Neural cell (in vitro differentiated cells): ENCODE measurements at regions not wholly inside any gene's neighbourhood (a gene's known extent, or its start where the extent isn't known, plus 50 kb on each side); places are given as distances from the start of the nearest gene placed in this dataset.

Experiments
- EP300 ChIP-seq: fragments of 450-650 bp; conservative IDR thresholded peaks from 2 replicates; pipeline ENCODE4 v1.6.1; 2014; ENCODE audit warnings: antibody characterized with exemption, mild to moderate bottlenecking, moderate library complexity; ENCODE audit not compliant: poor library complexity, severe bottlenecking
- EZH2 ChIP-seq: fragments of 200-600, 300-800 bp; shearing (Covaris generic), sonication (generic); IDR thresholded peaks from 2 replicates; pipeline ENCODE4 v1.6.1; 2014; ENCODE audit warnings: antibody characterized with exemption, low read length, borderline replicate concordance, mild to moderate bottlenecking; ENCODE audit not compliant: insufficient read depth, poor library complexity, severe bottlenecking
- POLR2AphosphoS5 ChIP-seq: IDR thresholded peaks from 2 replicates; pipeline ENCODE4 v1.6.1; 2012
- RAD21 ChIP-seq: fragments of 450-650 bp; conservative IDR thresholded peaks from 2 replicates; pipeline ENCODE4 v1.6.1; 2014; ENCODE audit warnings: antibody characterized with exemption, mild to moderate bottlenecking, moderate library complexity
- TF ChIP-seq, protein P1 (sequence below): fragments of 450-650 bp; IDR thresholded peaks from 2 replicates; pipeline ENCODE4 v1.5.1; 2014; ENCODE audit warnings: antibody characterized with exemption, mild to moderate bottlenecking, moderate library complexity; ENCODE audit not compliant: poor library complexity, severe bottlenecking
- TF ChIP-seq, protein P2 (sequence below): IDR thresholded peaks from 2 replicates; pipeline ENCODE4 v1.6.1; 2012; ENCODE audit warnings: borderline replicate concordance

DNA sequence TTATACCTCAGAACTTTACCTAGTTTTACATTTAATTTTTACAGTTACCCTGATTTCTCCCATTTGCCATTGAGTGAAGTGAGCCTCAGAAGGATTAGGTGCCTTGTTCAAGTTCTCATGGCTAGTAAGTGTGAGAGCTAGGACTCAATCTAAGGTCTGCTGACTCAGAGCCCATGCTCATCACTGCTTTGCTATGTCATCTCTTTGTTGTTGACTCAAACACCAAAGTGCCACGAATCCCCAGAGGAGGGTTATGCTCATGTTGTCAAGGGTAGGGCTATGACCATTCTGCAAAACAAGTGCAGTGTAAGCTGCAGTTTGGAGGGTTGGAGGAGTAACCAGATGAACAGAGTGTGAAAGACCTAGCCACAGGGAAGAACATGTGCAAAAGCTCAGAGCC is 185.4 kb upstream of the SKOR2 start:
- TF ChIP-seq RAD21: no peak
- no peak for TF ChIP-seq POLR2AphosphoS5
- TF ChIP-seq EZH2: no peak
- TF ChIP-seq, protein P1, sequence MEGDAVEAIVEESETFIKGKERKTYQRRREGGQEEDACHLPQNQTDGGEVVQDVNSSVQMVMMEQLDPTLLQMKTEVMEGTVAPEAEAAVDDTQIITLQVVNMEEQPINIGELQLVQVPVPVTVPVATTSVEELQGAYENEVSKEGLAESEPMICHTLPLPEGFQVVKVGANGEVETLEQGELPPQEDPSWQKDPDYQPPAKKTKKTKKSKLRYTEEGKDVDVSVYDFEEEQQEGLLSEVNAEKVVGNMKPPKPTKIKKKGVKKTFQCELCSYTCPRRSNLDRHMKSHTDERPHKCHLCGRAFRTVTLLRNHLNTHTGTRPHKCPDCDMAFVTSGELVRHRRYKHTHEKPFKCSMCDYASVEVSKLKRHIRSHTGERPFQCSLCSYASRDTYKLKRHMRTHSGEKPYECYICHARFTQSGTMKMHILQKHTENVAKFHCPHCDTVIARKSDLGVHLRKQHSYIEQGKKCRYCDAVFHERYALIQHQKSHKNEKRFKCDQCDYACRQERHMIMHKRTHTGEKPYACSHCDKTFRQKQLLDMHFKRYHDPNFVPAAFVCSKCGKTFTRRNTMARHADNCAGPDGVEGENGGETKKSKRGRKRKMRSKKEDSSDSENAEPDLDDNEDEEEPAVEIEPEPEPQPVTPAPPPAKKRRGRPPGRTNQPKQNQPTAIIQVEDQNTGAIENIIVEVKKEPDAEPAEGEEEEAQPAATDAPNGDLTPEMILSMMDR: no peak
- TF ChIP-seq, protein P2, sequence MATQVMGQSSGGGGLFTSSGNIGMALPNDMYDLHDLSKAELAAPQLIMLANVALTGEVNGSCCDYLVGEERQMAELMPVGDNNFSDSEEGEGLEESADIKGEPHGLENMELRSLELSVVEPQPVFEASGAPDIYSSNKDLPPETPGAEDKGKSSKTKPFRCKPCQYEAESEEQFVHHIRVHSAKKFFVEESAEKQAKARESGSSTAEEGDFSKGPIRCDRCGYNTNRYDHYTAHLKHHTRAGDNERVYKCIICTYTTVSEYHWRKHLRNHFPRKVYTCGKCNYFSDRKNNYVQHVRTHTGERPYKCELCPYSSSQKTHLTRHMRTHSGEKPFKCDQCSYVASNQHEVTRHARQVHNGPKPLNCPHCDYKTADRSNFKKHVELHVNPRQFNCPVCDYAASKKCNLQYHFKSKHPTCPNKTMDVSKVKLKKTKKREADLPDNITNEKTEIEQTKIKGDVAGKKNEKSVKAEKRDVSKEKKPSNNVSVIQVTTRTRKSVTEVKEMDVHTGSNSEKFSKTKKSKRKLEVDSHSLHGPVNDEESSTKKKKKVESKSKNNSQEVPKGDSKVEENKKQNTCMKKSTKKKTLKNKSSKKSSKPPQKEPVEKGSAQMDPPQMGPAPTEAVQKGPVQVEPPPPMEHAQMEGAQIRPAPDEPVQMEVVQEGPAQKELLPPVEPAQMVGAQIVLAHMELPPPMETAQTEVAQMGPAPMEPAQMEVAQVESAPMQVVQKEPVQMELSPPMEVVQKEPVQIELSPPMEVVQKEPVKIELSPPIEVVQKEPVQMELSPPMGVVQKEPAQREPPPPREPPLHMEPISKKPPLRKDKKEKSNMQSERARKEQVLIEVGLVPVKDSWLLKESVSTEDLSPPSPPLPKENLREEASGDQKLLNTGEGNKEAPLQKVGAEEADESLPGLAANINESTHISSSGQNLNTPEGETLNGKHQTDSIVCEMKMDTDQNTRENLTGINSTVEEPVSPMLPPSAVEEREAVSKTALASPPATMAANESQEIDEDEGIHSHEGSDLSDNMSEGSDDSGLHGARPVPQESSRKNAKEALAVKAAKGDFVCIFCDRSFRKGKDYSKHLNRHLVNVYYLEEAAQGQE: no peak
- no peak for TF ChIP-seq EP300
